ENCODE measurements at regions not wholly inside any gene's neighbourhood (a gene's known extent, or its start where the extent isn't known, plus 50 kb on each side); places are given as distances from the start of the nearest gene placed in this dataset.
"Not testable (repeated sequence)": the region's sequence is repeated elsewhere in the genome, so short reads cannot be mapped to it uniquely, and the experiment has no call there.

GRCh38 chr6:112946051-112946450, 598.9 kb downstream of the RFPL4B start:
- DNase-seq, result no peak

- DNase-seq, result no peak
Observed at GRCh38 chr6:112947507-112947906, 600.4 kb downstream of the RFPL4B start.

GRCh38 chr6:112951829-112952228, 604.7 kb downstream of the RFPL4B start:
- no peak for DNase-seq

- DNase-seq, result not testable (repeated sequence)
Observed at GRCh38 chr6:112955743-112956142, 608.6 kb downstream of the RFPL4B start.

GRCh38 chr6:112956696-112957535, 609.8 kb downstream of the RFPL4B start:
- peak; percentile 67 for DNase-seq

GRCh38 chr6:112957536-112957916, 610.4 kb downstream of the RFPL4B start:
- DNase-seq, result no peak

GRCh38 chr6:112960130-112960529, 613.0 kb downstream of the RFPL4B start:
- DNase-seq, result not testable (repeated sequence)

GRCh38 chr6:112967974-112968373, 620.8 kb downstream of the RFPL4B start:
- DNase-seq, result no peak

- DNase-seq, result no peak
Observed at GRCh38 chr6:112971651-112972050, 624.5 kb downstream of the RFPL4B start.

GRCh38 chr6:112974931-112975330, 627.8 kb downstream of the RFPL4B start:
- not testable (repeated sequence) for DNase-seq

- DNase-seq, result not testable (repeated sequence)
Observed at GRCh38 chr6:112976579-112976978, 629.4 kb downstream of the RFPL4B start.

- DNase-seq, result no peak
Observed at GRCh38 chr6:112979830-112980229, 632.7 kb downstream of the RFPL4B start.

GRCh38 chr6:112980676-112981075, 633.5 kb downstream of the RFPL4B start:
- no peak for DNase-seq

GRCh38 chr6:112983713-112984261, 636.7 kb downstream of the RFPL4B start:
- DNase-seq, result no peak

GRCh38 chr6:112984899-112985298, 637.8 kb downstream of the RFPL4B start:
- no peak for DNase-seq

- DNase-seq, result no peak
Observed at GRCh38 chr6:112986321-112986720, 639.2 kb downstream of the RFPL4B start.

GRCh38 chr6:112988748-112989147, 641.6 kb downstream of the RFPL4B start:
- no peak for DNase-seq

- DNase-seq, result no peak
Observed at GRCh38 chr6:112990971-112991370, 643.8 kb downstream of the RFPL4B start.

GRCh38 chr6:112991912-112992311, 644.8 kb downstream of the RFPL4B start:
- no peak for DNase-seq

GRCh38 chr6:112997421-112998085, 650.4 kb downstream of the RFPL4B start:
- DNase-seq, result no peak

GRCh38 chr6:113004054-113004453, 656.9 kb downstream of the RFPL4B start:
- DNase-seq, result no peak

GRCh38 chr6:113004470-113005270, 657.5 kb downstream of the RFPL4B start:
- no peak for DNase-seq

GRCh38 chr6:113006494-113006893, 659.4 kb downstream of the RFPL4B start:
- no peak for DNase-seq

Data from amniotic stem cell (primary cell).